SK-N-MC (cell line): ENCODE measurements at regions not wholly inside any gene's neighbourhood (a gene's known extent, or its start where the extent isn't known, plus 50 kb on each side); places are given as distances from the start of the nearest gene placed in this dataset.

Experiments used
- EZH2 ChIP-seq: fragments of 200-600 bp; sonication (generic); IDR thresholded peaks from one replicate; pipeline ENCODE4 v1.6.1; 2017; ENCODE audit warnings: antibody characterized with exemption
- FOXP2 ChIP-seq: optimal IDR thresholded peaks from 2 replicates; pipeline ENCODE3; 2011; ENCODE audit warnings: mild to moderate bottlenecking, moderate library complexity; ENCODE audit not compliant: insufficient read depth; ENCODE audit errors: extremely low read length, control extremely low read depth
- POLR2AphosphoS5 ChIP-seq: IDR thresholded peaks from 2 replicates; pipeline ENCODE4 v1.6.1; 2012; ENCODE audit warnings: mild to moderate bottlenecking, low read depth, low read length, borderline replicate concordance

DNA sequence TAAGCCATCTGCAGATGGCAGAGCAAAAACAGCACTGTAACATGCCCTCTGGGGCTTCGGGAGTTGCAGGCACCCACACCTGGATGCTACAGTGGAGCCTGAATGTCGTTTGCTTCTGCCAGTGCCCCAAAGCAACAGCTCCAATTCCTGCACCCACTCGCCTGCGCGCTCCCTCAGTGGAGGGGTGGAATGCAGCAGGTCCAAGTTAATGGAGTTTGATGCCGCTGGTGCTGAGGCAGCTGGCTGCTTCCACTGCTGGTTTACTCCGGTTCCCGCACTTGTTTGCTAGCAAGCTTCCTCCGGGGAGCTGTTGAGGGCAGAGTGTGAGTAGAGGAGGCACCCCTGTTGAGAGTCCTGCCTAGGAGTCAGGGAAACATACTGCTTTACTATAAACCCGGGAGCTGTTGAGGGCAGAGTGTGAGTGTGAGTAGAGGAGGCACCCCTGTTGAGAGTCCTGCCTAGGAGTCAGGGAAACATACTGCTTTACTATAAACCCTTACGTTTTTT is 584.0 kb upstream of the TMPRSS15 start:
- no peak for TF ChIP-seq POLR2AphosphoS5
- TF ChIP-seq EZH2: no peak
- no peak for TF ChIP-seq FOXP2
